DND-41 (cell line): ENCODE measurements at regions not wholly inside any gene's neighbourhood (a gene's known extent, or its start where the extent isn't known, plus 50 kb on each side); places are given as distances from the start of the nearest gene placed in this dataset.
A peak's percentile ranks its signal among the peaks of the same experiment; 100 is the strongest.

Experiments
- ATAC-seq: fragments of 200-7000 bp; cut with Tn5 transposase; 3 replicates; pipeline ENCODE4 v1.9.1; 2021; ENCODE audit warnings: low read depth; ENCODE audit not compliant: insufficient read depth
- DNase-seq: peaks from one replicate; pipeline ENCODE4 v3.0.0-alpha.2; 2020
- H2AFZ ChIP-seq: 2 replicates; pipeline ENCODE4 v1.6.0; 2012; ENCODE audit warnings: low read depth, low read length
- H3K27ac ChIP-seq: 2 replicates; pipeline ENCODE4 v1.5.1; 2012; ENCODE audit warnings: low read length, inconsistent platforms
- H3K27me3 ChIP-seq: fragments of 200-600 bp; sonication (generic); 2 replicates; pipeline ENCODE4 v1.6.0; 2012; ENCODE audit warnings: low read length, mild to moderate bottlenecking, inconsistent platforms; ENCODE audit not compliant: insufficient read depth, poor library complexity
- H3K36me3 ChIP-seq: 2 replicates; pipeline ENCODE4 v1.5.1; 2012; ENCODE audit warnings: low read length, inconsistent platforms; ENCODE audit not compliant: insufficient read depth
- H3K4me1 ChIP-seq: 2 replicates; pipeline ENCODE4 v1.5.1; 2012; ENCODE audit warnings: mild to moderate bottlenecking, low read length; ENCODE audit not compliant: insufficient read depth
- H3K4me2 ChIP-seq: 2 replicates; pipeline ENCODE4 v1.6.0; 2012; ENCODE audit warnings: mild to moderate bottlenecking, moderate library complexity, low read length, inconsistent platforms; ENCODE audit not compliant: insufficient read depth
- H3K4me3 ChIP-seq, 2 experiments: fragments of 200-600 bp in 1 of 2; shearing (Covaris generic) in 1 of 2; 2 replicates each; pipeline ENCODE4 v1.5.1; 2012 to 2016; ENCODE audit warnings: inconsistent platforms in 2 of 2, low read length in 2 of 2, mild to moderate bottlenecking in 2 of 2, low read depth in 1 of 2, moderate library complexity in 1 of 2
- H3K79me2 ChIP-seq: 2 replicates; pipeline ENCODE4 v1.6.0; 2012; ENCODE audit warnings: low read length, inconsistent platforms; ENCODE audit not compliant: insufficient read depth
- H3K9ac ChIP-seq: 2 replicates; pipeline ENCODE4 v1.6.0; 2012; ENCODE audit warnings: low read depth, mild to moderate bottlenecking, inconsistent platforms, low read length, moderate library complexity
- H3K9me3 ChIP-seq: 2 replicates; pipeline ENCODE4 v1.5.1; 2012; ENCODE audit warnings: low read length, moderate library complexity, mild to moderate bottlenecking, inconsistent platforms; ENCODE audit not compliant: insufficient read depth, severe bottlenecking
- H4K20me1 ChIP-seq: 2 replicates; pipeline ENCODE4 v1.6.0; 2012; ENCODE audit warnings: low read length; ENCODE audit not compliant: insufficient read depth
- EZH2 ChIP-seq: IDR thresholded peaks from 3 replicates; pipeline ENCODE4 v1.6.1; 2012; ENCODE audit warnings: borderline replicate concordance, low read depth, mild to moderate bottlenecking, moderate library complexity, low read length, inconsistent platforms; ENCODE audit not compliant: severe bottlenecking
- TF ChIP-seq, protein P1 (sequence below): IDR thresholded peaks from 2 replicates; pipeline ENCODE4 v1.5.1; 2012; ENCODE audit warnings: borderline replicate concordance, low read length, moderate library complexity, mild to moderate bottlenecking; ENCODE audit not compliant: poor library complexity, severe bottlenecking; ENCODE audit errors: extremely low read depth

DNA sequence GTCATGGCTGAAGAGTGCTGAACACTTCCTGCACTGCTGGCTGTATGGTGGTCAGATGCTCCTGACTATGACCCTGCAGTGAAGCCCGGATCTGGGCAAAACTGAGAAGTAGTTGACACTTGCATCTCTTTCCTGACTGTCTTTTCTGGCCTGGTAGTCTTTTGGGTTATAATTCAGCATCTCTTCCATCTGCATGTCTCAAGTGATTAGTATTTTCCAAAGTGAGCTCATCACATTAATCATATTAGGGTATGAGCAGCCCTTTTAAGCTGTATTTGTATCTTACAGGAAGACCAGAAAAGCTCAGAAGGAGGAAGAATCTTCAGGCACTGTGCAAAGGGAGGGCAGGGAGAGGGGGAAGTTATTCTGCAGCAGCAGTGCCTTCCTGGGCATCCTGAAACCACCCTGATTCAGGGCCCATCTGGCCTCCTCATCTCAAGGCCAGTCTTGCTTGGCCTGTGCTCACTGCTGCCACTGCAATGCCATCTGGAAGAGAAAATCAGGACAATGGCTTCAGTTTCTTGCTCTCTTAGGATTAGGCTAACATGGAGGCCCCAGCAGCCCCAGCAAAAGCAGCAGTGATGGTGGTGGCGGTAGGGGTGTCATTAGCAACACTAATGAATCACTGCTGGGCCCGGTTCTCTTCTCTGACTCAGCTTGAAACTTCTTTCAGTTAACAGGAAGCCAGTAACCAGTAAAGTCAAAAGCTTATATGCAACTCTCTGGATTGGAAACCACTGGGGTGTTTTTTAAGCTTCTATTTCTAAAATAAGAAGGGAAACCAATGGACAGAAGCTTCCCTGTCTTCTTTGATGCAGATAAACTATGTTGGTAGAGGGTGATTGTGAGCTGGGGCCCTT, 63.3 kb upstream of the WDR26 start:
- H3K4me2 ChIP-seq = peak overlapping the region; percentile 43
- H3K27ac ChIP-seq = peak overlapping the region; percentile 83
- DNase-seq (peak; percentile 67), ATAC-seq (peak; percentile 52)
- TF ChIP-seq, protein P1, sequence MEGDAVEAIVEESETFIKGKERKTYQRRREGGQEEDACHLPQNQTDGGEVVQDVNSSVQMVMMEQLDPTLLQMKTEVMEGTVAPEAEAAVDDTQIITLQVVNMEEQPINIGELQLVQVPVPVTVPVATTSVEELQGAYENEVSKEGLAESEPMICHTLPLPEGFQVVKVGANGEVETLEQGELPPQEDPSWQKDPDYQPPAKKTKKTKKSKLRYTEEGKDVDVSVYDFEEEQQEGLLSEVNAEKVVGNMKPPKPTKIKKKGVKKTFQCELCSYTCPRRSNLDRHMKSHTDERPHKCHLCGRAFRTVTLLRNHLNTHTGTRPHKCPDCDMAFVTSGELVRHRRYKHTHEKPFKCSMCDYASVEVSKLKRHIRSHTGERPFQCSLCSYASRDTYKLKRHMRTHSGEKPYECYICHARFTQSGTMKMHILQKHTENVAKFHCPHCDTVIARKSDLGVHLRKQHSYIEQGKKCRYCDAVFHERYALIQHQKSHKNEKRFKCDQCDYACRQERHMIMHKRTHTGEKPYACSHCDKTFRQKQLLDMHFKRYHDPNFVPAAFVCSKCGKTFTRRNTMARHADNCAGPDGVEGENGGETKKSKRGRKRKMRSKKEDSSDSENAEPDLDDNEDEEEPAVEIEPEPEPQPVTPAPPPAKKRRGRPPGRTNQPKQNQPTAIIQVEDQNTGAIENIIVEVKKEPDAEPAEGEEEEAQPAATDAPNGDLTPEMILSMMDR = peak; percentile 5
- no peak for TF ChIP-seq EZH2
- no peaks in the 10 kb centered on the region for H3K9me3 ChIP-seq
- peaks cover 63% of the 10 kb centered on the region for H3K4me1 ChIP-seq
- H2AFZ ChIP-seq = peak overlapping the region; percentile 63
- H3K4me3 ChIP-seq = peak overlapping the region in 1 of 2 experiments; percentile 4; a peak in 1 of 4 replicates
- H3K79me2 ChIP-seq = no peaks in the 10 kb centered on the region
- H3K9ac ChIP-seq = peak overlapping the region; percentile 36
- H4K20me1 ChIP-seq = no peaks in the 10 kb centered on the region
- no peaks in the 10 kb centered on the region for H3K36me3 ChIP-seq
- no peaks in the 10 kb centered on the region for H3K27me3 ChIP-seq

DNA sequence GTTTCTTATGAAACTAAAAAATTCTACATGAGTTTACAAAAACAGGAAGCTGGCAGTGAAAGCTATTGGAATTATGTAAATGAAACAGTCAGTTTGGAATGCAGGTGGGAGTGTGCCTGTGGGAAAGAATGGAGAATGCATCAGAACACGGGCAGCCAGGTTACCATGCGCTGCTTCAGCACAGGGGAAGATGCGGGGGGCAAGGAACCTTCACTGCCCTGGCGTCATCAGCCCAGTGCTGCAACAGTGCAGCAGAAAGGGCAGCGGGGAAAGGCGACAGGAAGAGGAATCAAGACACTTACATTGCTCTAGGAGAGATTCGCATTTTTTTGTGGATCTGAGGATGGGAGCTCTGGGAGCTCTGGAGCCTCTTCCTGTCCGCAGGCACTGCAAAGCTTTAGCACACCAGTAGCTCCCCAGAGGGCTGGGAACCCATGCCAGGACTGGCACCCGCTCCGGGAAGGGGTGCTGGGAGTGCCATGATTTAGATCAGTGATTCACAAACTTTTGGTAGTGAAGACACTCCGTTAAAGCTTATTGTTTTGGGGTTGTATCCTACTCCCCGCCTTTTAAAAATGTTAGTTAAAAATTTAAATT, 64.1 kb upstream of the WDR26 start:
- peak overlapping the region; percentile 15 for H3K4me2 ChIP-seq
- DNase-seq (no peak), ATAC-seq (no peak)
- H2AFZ ChIP-seq = peak overlapping the region; percentile 63
- H3K36me3 ChIP-seq = no peaks in the 10 kb centered on the region
- H3K9ac ChIP-seq = peak overlapping the region; percentile 36; the same call in 1 of the 2 replicates
- no peaks in the 10 kb centered on the region for H3K27me3 ChIP-seq
- H4K20me1 ChIP-seq = no peaks in the 10 kb centered on the region
- peak overlapping the region; percentile 83 for H3K27ac ChIP-seq
- peak overlapping the region in 1 of 2 experiments; percentile 13; a peak in 1 of 4 replicates for H3K4me3 ChIP-seq
- H3K9me3 ChIP-seq = no peaks in the 10 kb centered on the region
- peaks cover 70% of the 10 kb centered on the region for H3K4me1 ChIP-seq
- no peaks in the 10 kb centered on the region for H3K79me2 ChIP-seq
- TF ChIP-seq, protein P1 = no peak
- no peak for TF ChIP-seq EZH2

DNA sequence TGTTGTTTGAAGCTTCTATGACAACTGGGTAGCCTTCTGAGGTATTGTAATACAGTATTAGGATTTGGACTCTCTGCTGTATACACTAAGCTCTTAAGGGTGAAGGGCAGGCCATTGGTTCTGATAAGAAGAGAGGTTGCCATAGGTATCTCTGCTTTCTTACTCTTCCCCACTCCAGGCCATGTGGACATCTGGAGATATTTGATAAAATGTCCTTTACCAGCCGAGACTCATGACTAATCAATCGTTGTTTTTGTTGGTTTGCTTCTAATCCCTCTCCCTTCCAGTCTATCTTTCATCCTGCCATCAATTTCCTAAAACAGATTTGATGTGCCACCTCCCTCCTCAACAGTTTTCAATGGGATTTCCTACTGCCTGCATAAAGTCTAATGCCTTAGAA, 64.6 kb upstream of the WDR26 start:
- H3K27me3 ChIP-seq = no peaks in the 10 kb centered on the region
- ATAC-seq = no peak
- H2AFZ ChIP-seq = no peak overlapping the region
- peaks cover 76% of the 10 kb centered on the region for H3K4me1 ChIP-seq
- no peak overlapping the region for H3K4me3 ChIP-seq
- no peak for DNase-seq
- TF ChIP-seq, protein P1 = no peak
- no peak for TF ChIP-seq EZH2
- no peak overlapping the region for H3K9ac ChIP-seq
- H3K9me3 ChIP-seq = no peaks in the 10 kb centered on the region
- H3K4me2 ChIP-seq = no peak overlapping the region
- no peaks in the 10 kb centered on the region for H4K20me1 ChIP-seq
- H3K79me2 ChIP-seq = no peaks in the 10 kb centered on the region
- H3K27ac ChIP-seq = peak overlapping the region; percentile 44; the same call in 1 of the 2 replicates
- no peaks in the 10 kb centered on the region for H3K36me3 ChIP-seq
